RWPE2 (cell line): ENCODE measurements at regions not wholly inside any gene's neighbourhood (a gene's known extent, or its start where the extent isn't known, plus 50 kb on each side); places are given as distances from the start of the nearest gene placed in this dataset.
A peak's percentile ranks its signal among the peaks of the same experiment; 100 is the strongest.

Source experiments
- ATAC-seq: fragments of 200-7000 bp; cut with Tn5 transposase; 3 replicates; pipeline ENCODE4 v1.9.1; 2021; ENCODE audit warnings: low read depth
- DNase-seq: peaks from one replicate; pipeline ENCODE4 v3.0.0-alpha.2; 2020; ENCODE audit warnings: low spot score
- H3K27ac ChIP-seq: fragments of 450-650 bp; 2 replicates; pipeline ENCODE4 v1.5.1; 2017; ENCODE audit warnings: mild to moderate bottlenecking; ENCODE audit not compliant: poor library complexity, severe bottlenecking
- H3K27me3 ChIP-seq: fragments of 250-450 bp; sonication (Bioruptor Pico); 2 replicates; pipeline ENCODE4 v1.5.1; 2021; ENCODE audit warnings: mild to moderate bottlenecking, moderate library complexity; ENCODE audit not compliant: insufficient read depth, poor library complexity, severe bottlenecking
- H3K36me3 ChIP-seq: fragments of 250-450 bp; sonication (Bioruptor Pico); 2 replicates; pipeline ENCODE4 v1.5.1; 2020; ENCODE audit warnings: low read depth, mild to moderate bottlenecking, moderate library complexity
- H3K4me1 ChIP-seq: fragments of 250-450 bp; sonication (Bioruptor Pico); 2 replicates; pipeline ENCODE4 v1.5.1; 2021; ENCODE audit warnings: mild to moderate bottlenecking, moderate library complexity; ENCODE audit not compliant: insufficient read depth, poor library complexity, severe bottlenecking
- H3K4me3 ChIP-seq: fragments of 250-450 bp; sonication (Bioruptor Pico); 2 replicates; pipeline ENCODE4 v1.5.1; 2021; ENCODE audit warnings: mild to moderate bottlenecking, moderate library complexity; ENCODE audit not compliant: severe bottlenecking
- H3K9me3 ChIP-seq: fragments of 250-450 bp; sonication (Bioruptor Pico); 2 replicates; pipeline ENCODE4 v1.5.1; 2021; ENCODE audit warnings: mild to moderate bottlenecking, moderate library complexity; ENCODE audit not compliant: severe bottlenecking
- CTCF ChIP-seq: fragments of 450-650 bp; IDR thresholded peaks from one replicate; pipeline ENCODE4 v1.5.1; 2017; ENCODE audit warnings: mild to moderate bottlenecking, moderate library complexity; ENCODE audit not compliant: poor library complexity, severe bottlenecking

GRCh38 chr3:3610581-3611298 lies 188.5 kb upstream of the LRRN1 start:
- H3K9me3 ChIP-seq = no peaks in the 10 kb centered on the region
- H3K27ac ChIP-seq = no peak overlapping the region
- no peak for DNase-seq
- H3K36me3 ChIP-seq = no peaks in the 10 kb centered on the region
- H3K4me3 ChIP-seq = no peak overlapping the region
- H3K4me1 ChIP-seq = no peaks in the 10 kb centered on the region
- no peak for ATAC-seq
- no peak for TF ChIP-seq CTCF
- H3K27me3 ChIP-seq = no peaks in the 10 kb centered on the region

- no peak for TF ChIP-seq CTCF
- Histone ChIP-seq H3K9me3 (no peaks in the 10 kb centered on the region), H3K27me3 (no peaks in the 10 kb centered on the region), H3K4me3 (no peak overlapping the region), H3K27ac (no peak overlapping the region), H3K4me1 (no peaks in the 10 kb centered on the region), H3K36me3 (no peaks in the 10 kb centered on the region)
- ATAC-seq = no peak
- DNase-seq = no peak
Measured at GRCh38 chr3:3606321-3606720, 192.9 kb upstream of the LRRN1 start.

- H3K36me3 ChIP-seq = no peaks in the 10 kb centered on the region
- no peak overlapping the region for H3K4me3 ChIP-seq
- DNase-seq (no peak), ATAC-seq (no peak)
- no peaks in the 10 kb centered on the region for H3K4me1 ChIP-seq
- H3K9me3 ChIP-seq = no peaks in the 10 kb centered on the region
- no peak overlapping the region for H3K27ac ChIP-seq
- H3K27me3 ChIP-seq = no peaks in the 10 kb centered on the region
- no peak for TF ChIP-seq CTCF
Measured at GRCh38 chr3:3605226-3605625, 194.0 kb upstream of the LRRN1 start.

- no peak overlapping the region for H3K27ac ChIP-seq
- DNase-seq (no peak), ATAC-seq (peak; percentile 42)
- no peaks in the 10 kb centered on the region for H3K4me1 ChIP-seq
- no peaks in the 10 kb centered on the region for H3K9me3 ChIP-seq
- H3K4me3 ChIP-seq = no peak overlapping the region
- H3K27me3 ChIP-seq = no peaks in the 10 kb centered on the region
- no peak for TF ChIP-seq CTCF
- no peaks in the 10 kb centered on the region for H3K36me3 ChIP-seq
Measured at GRCh38 chr3:3603351-3603750, 195.9 kb upstream of the LRRN1 start.

- no peak for ATAC-seq
- no peak overlapping the region for H3K27ac ChIP-seq
- H3K27me3 ChIP-seq = no peaks in the 10 kb centered on the region
- no peaks in the 10 kb centered on the region for H3K36me3 ChIP-seq
- H3K9me3 ChIP-seq = no peaks in the 10 kb centered on the region
- no peaks in the 10 kb centered on the region for H3K4me1 ChIP-seq
- no peak for DNase-seq
- H3K4me3 ChIP-seq = no peak overlapping the region
- TF ChIP-seq CTCF = no peak
Measured at GRCh38 chr3:3600665-3601340, 198.4 kb upstream of the LRRN1 start.
